Kasumi-1 (cell line): ENCODE measurements at regions not wholly inside any gene's neighbourhood (a gene's known extent, or its start where the extent isn't known, plus 50 kb on each side); places are given as distances from the start of the nearest gene placed in this dataset.
A peak's percentile ranks its signal among the peaks of the same experiment; 100 is the strongest.

Source experiments
- DNase-seq, 2 experiments: peaks; one replicate each; lab custom pipeline; 2025; lab: John Stamatoyannopoulos, UW

- DNase-seq, result no peak
Measured at GRCh38 chrX:66328950-66329596, 165.0 kb downstream of the HEPH start.

GRCh38 chrX:66360894-66361293 is 196.8 kb downstream of the HEPH start:
- no peak for DNase-seq

GRCh38 chrX:66384722-66385121 is 220.7 kb downstream of the HEPH start:
- DNase-seq, result no peak

- no peak for DNase-seq
Measured at GRCh38 chrX:66399273-66399672, 235.2 kb downstream of the HEPH start.

- DNase-seq, result no peak
Measured at GRCh38 chrX:66402165-66402564, 236.7 kb downstream of the EDA2R start.

GRCh38 chrX:66408507-66408906 is 230.4 kb downstream of the EDA2R start:
- DNase-seq, result peak; percentile 49

GRCh38 chrX:66410806-66411205 is 228.1 kb downstream of the EDA2R start:
- DNase-seq, result no peak
